Upper lobe of left lung (tissue), 4 donors: ENCODE measurements at regions not wholly inside any gene's neighbourhood (a gene's known extent, or its start where the extent isn't known, plus 50 kb on each side); places are given as distances from the start of the nearest gene placed in this dataset.

Source experiments
- CTCF ChIP-seq, 6 experiments: fragments of 450-650 bp in 4 of 6; fragments of 200-600 bp in 2 of 6; sonication (generic) in 2 of 6; IDR thresholded peaks; one replicate each; pipeline ENCODE4 v1.5.1; 2016 to 2019; ENCODE audit warnings: antibody characterized with exemption in 6 of 6
- EP300 ChIP-seq, 4 donors: sonication (generic); formaldehyde crosslinking; IDR thresholded peaks; one replicate each; pipeline ENCODE4 v1.5.1; 2017; ENCODE audit warnings: antibody characterized with exemption in 4 of 4, control low read depth in 2 of 4
- POLR2A ChIP-seq, 4 donors: fragments of 450-650 bp; IDR thresholded peaks; one replicate each; pipeline ENCODE4 v1.5.1; 2016 to 2017; ENCODE audit warnings: antibody characterized with exemption in 4 of 4, mild to moderate bottlenecking in 2 of 4
- POLR2AphosphoS5 ChIP-seq, 2 donors: sonication (generic); formaldehyde crosslinking; IDR thresholded peaks; one replicate each; pipeline ENCODE4 v1.5.1; 2017; ENCODE audit warnings: antibody characterized with exemption in 2 of 2

DNA sequence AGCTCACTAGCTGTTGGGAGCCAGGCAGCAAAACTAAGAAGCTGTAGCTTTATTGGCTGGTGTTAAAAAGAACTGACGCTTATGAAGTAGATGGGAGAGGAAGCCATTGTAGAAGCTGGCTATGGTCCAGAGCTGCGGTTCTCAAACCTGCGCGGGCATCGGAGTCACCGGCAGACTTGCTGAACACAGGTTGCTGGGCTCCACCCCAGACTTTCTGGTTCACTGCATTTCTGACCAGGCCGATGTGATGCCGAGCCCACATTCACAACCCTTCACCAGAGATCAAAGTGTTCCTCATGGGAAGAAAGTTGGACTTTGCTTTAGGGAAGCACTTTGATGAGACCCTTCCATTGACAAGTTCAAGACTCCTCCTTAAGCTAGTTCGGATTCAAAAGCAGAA, 231.6 kb downstream of the QKI start:
- TF ChIP-seq CTCF (IDR thresholded peaks at IDR 0.05) (no peak), POLR2A (IDR thresholded peaks at IDR 0.05) (no peak), EP300 (IDR thresholded peaks at IDR 0.05) (no peak), POLR2AphosphoS5 (IDR thresholded peaks at IDR 0.05) (no peak)
